Testis (tissue), 2 donors: ENCODE measurements at regions not wholly inside any gene's neighbourhood (a gene's known extent, or its start where the extent isn't known, plus 50 kb on each side); places are given as distances from the start of the nearest gene placed in this dataset.

Experiments used
- CTCF ChIP-seq, 3 experiments: fragments of 450-650 bp in 2 of 3; fragments of 200-600 bp in 1 of 3; sonication (generic) in 1 of 3; IDR thresholded peaks; one replicate each; pipeline ENCODE4 v1.5.1; 2016 to 2019; ENCODE audit warnings: antibody characterized with exemption in 3 of 3, mild to moderate bottlenecking in 2 of 3, moderate library complexity in 1 of 3
- POLR2A ChIP-seq: fragments of 450-650 bp; IDR thresholded peaks from one replicate; pipeline ENCODE4 v1.6.1; 2017; ENCODE audit warnings: antibody characterized with exemption, mild to moderate bottlenecking, moderate library complexity

- no peak for TF ChIP-seq CTCF (IDR thresholded peaks at IDR 0.05)
- no peak for TF ChIP-seq POLR2A
Measured at GRCh38 chr14:48193893-48194292, 518.5 kb upstream of the MDGA2 start.
